ENCODE measurements at regions not wholly inside any gene's neighbourhood (a gene's known extent, or its start where the extent isn't known, plus 50 kb on each side); places are given as distances from the start of the nearest gene placed in this dataset.

DNA sequence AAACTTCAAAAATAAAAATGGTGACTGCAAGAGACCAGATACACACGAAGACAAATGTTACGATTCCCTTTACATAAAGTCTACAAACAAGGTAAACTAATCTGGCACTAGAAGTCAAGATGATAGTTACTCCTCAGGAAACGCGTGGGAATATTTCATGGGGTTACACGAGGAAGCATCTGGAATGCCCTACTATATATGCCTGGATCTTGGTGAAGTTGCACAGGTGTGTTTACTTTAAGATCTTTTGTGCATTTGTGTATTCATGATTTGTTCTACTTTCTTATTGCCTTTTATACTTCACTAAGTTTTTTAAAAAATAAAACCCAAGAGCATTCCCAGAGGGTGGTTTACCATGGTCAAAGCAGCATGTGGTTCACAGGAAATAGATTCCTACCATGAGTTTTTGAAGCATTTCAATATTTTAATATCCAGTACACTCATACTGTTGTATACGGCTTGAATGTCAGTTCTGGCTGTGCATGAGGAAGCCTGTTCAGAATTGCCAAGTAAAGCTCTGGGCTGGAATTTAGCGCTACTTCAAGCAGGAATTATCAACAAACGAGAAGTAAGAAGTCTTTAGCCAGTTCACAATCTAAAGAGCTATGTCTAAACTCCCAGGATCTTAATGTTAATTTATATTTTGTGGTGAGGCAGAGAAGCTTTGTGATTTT lies 239.8 kb upstream of the KLHL1 start:
- TF ChIP-seq, protein P1, sequence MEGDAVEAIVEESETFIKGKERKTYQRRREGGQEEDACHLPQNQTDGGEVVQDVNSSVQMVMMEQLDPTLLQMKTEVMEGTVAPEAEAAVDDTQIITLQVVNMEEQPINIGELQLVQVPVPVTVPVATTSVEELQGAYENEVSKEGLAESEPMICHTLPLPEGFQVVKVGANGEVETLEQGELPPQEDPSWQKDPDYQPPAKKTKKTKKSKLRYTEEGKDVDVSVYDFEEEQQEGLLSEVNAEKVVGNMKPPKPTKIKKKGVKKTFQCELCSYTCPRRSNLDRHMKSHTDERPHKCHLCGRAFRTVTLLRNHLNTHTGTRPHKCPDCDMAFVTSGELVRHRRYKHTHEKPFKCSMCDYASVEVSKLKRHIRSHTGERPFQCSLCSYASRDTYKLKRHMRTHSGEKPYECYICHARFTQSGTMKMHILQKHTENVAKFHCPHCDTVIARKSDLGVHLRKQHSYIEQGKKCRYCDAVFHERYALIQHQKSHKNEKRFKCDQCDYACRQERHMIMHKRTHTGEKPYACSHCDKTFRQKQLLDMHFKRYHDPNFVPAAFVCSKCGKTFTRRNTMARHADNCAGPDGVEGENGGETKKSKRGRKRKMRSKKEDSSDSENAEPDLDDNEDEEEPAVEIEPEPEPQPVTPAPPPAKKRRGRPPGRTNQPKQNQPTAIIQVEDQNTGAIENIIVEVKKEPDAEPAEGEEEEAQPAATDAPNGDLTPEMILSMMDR (IDR thresholded peaks at IDR 0.05) = no peak
- no peak for TF ChIP-seq ZFX (IDR thresholded peaks at IDR 0.05; ENCODE audit: borderline replicate concordance)
